Astrocyte (in vitro differentiated cells and primary cell): ENCODE measurements at regions not wholly inside any gene's neighbourhood (a gene's known extent, or its start where the extent isn't known, plus 50 kb on each side); places are given as distances from the start of the nearest gene placed in this dataset.

ENCODE experiments used
- DNase-seq: peaks from one replicate; pipeline ENCODE4 v3.0.0-alpha.2; 2010; ENCODE audit warnings: low read depth
- FAIRE-seq: peaks from 2 replicates; lab custom pipeline; 2011; peaks lifted over from hg19 to GRCh38; lab: Jason Lieb, UNC
- H2AFZ ChIP-seq: 2 replicates; pipeline ENCODE4 v1.6.0; 2012; ENCODE audit warnings: low read depth, low read length, inconsistent platforms
- H3K27ac ChIP-seq: 2 replicates; pipeline ENCODE4 v1.5.1; 2011; ENCODE audit warnings: low read depth, low read length, inconsistent platforms
- H3K27me3 ChIP-seq: 2 replicates; pipeline ENCODE4 v1.6.0; 2011; ENCODE audit warnings: low read length, inconsistent platforms; ENCODE audit not compliant: insufficient read depth
- H3K36me3 ChIP-seq: 2 replicates; pipeline ENCODE4 v1.5.1; 2011; ENCODE audit warnings: low read length, inconsistent platforms; ENCODE audit not compliant: insufficient read depth
- H3K4me1 ChIP-seq: 2 replicates; pipeline ENCODE4 v1.5.1; 2011; ENCODE audit warnings: low read length, inconsistent platforms; ENCODE audit not compliant: insufficient read depth
- H3K4me2 ChIP-seq: 2 replicates; pipeline ENCODE4 v1.6.0; 2012; ENCODE audit warnings: low read length, inconsistent platforms
- H3K4me3 ChIP-seq: 2 replicates; pipeline ENCODE4 v1.5.1; 2011; ENCODE audit warnings: low read depth, mild to moderate bottlenecking, low read length, inconsistent platforms; ENCODE audit not compliant: insufficient read depth
- H3K79me2 ChIP-seq: 2 replicates; pipeline ENCODE4 v1.6.0; 2012; ENCODE audit warnings: mild to moderate bottlenecking, low read length, inconsistent platforms; ENCODE audit not compliant: insufficient read depth
- H3K9ac ChIP-seq: 2 replicates; pipeline ENCODE4 v1.6.0; 2012; ENCODE audit warnings: mild to moderate bottlenecking, low read length, inconsistent platforms
- H3K9me3 ChIP-seq: 2 replicates; pipeline ENCODE4 v1.5.1; 2012; ENCODE audit warnings: low read depth, mild to moderate bottlenecking, low read length, inconsistent platforms; ENCODE audit not compliant: insufficient read depth
- H4K20me1 ChIP-seq: 2 replicates; pipeline ENCODE4 v1.6.0; 2012; ENCODE audit warnings: low read length, inconsistent platforms; ENCODE audit not compliant: insufficient read depth
- H3K27ac Mint-ChIP-seq: one replicate; pipeline ENCODE4 v1.8.0; 2021; ENCODE audit warnings: mild to moderate bottlenecking, mixed read lengths; ENCODE audit not compliant: unreplicated experiment
- H3K27me3 Mint-ChIP-seq: one replicate; pipeline ENCODE4 v1.8.0; 2021; ENCODE audit warnings: low read depth, mixed read lengths; ENCODE audit not compliant: unreplicated experiment
- H3K36me3 Mint-ChIP-seq: one replicate; pipeline ENCODE4 v1.8.0; 2021; ENCODE audit warnings: low read depth, mixed read lengths; ENCODE audit not compliant: unreplicated experiment
- H3K4me1 Mint-ChIP-seq: one replicate; pipeline ENCODE4 v1.8.0; 2021; ENCODE audit warnings: low read depth, mixed read lengths; ENCODE audit not compliant: unreplicated experiment
- H3K4me3 Mint-ChIP-seq: one replicate; pipeline ENCODE4 v1.8.0; 2021; ENCODE audit warnings: mild to moderate bottlenecking, moderate library complexity, mixed read lengths; ENCODE audit not compliant: unreplicated experiment
- H3K9me3 Mint-ChIP-seq: one replicate; pipeline ENCODE4 v1.8.0; 2021; ENCODE audit warnings: mild to moderate bottlenecking, mixed read lengths; ENCODE audit not compliant: unreplicated experiment
- CTCF ChIP-seq: IDR thresholded peaks from 2 replicates; pipeline ENCODE4 v1.5.1; 2011; ENCODE audit warnings: low read depth, mild to moderate bottlenecking, inconsistent platforms, low read length, moderate library complexity; ENCODE audit not compliant: insufficient read depth
- EZH2 ChIP-seq: IDR thresholded peaks from 2 replicates; pipeline ENCODE4 v1.6.1; 2012; ENCODE audit warnings: mild to moderate bottlenecking, low read length, inconsistent platforms; ENCODE audit not compliant: insufficient read depth

- DNase-seq, result no peak
- Histone ChIP-seq H3K9me3 (no peaks in the 10 kb centered on the region), H3K9ac (no peak overlapping the region), H3K36me3 (no peaks in the 10 kb centered on the region), H3K79me2 (no peaks in the 10 kb centered on the region), H3K27ac (no peak overlapping the region), H3K4me2 (no peak overlapping the region), H4K20me1 (no peaks in the 10 kb centered on the region), H3K4me1 (no peaks in the 10 kb centered on the region), H2AFZ (no peak overlapping the region), H3K27me3 (no peaks in the 10 kb centered on the region), H3K4me3 (no peak overlapping the region)
- no peak overlapping the region for H3K4me3 Mint-ChIP-seq
- TF ChIP-seq EZH2, result no peak
- TF ChIP-seq CTCF, result no peak
- H3K4me1 Mint-ChIP-seq, result no peaks in the 10 kb centered on the region
- H3K27me3 Mint-ChIP-seq, result no peaks in the 10 kb centered on the region
- no peak for FAIRE-seq
- H3K36me3 Mint-ChIP-seq, result no peaks in the 10 kb centered on the region
- no peak overlapping the region for H3K27ac Mint-ChIP-seq
- no peaks in the 10 kb centered on the region for H3K9me3 Mint-ChIP-seq
Observed at GRCh38 chr2:75338461-75338860, 139.1 kb upstream of the TACR1 start.

- H3K9ac ChIP-seq, result no peak overlapping the region
- H4K20me1 ChIP-seq, result no peaks in the 10 kb centered on the region
- Mint-ChIP-seq H3K4me3 (no peak overlapping the region), H3K36me3 (no peaks in the 10 kb centered on the region), H3K9me3 (no peaks in the 10 kb centered on the region), H3K27me3 (no peaks in the 10 kb centered on the region), H3K4me1 (no peaks in the 10 kb centered on the region), H3K27ac (no peak overlapping the region)
- no peak overlapping the region for H2AFZ ChIP-seq
- no peak overlapping the region for H3K4me3 ChIP-seq
- H3K36me3 ChIP-seq, result no peaks in the 10 kb centered on the region
- H3K27ac ChIP-seq, result no peak overlapping the region
- FAIRE-seq (no peak), DNase-seq (no peak)
- no peak for TF ChIP-seq CTCF
- no peak for TF ChIP-seq EZH2
- H3K4me1 ChIP-seq, result no peaks in the 10 kb centered on the region
- H3K9me3 ChIP-seq, result no peaks in the 10 kb centered on the region
- H3K27me3 ChIP-seq, result no peaks in the 10 kb centered on the region
- no peaks in the 10 kb centered on the region for H3K79me2 ChIP-seq
- no peak overlapping the region for H3K4me2 ChIP-seq
Observed at GRCh38 chr2:75337619-75338018, 138.3 kb upstream of the TACR1 start.

GRCh38 chr2:75337016-75337415 lies 137.7 kb upstream of the TACR1 start:
- Histone ChIP-seq H3K9ac (no peak overlapping the region), H3K9me3 (no peaks in the 10 kb centered on the region)

More at GRCh38 chr2:75337016-75337415, 137.7 kb upstream of the TACR1 start:
- Histone ChIP-seq H4K20me1 (no peaks in the 10 kb centered on the region), H2AFZ (no peak overlapping the region), H3K27ac (no peak overlapping the region), H3K79me2 (no peaks in the 10 kb centered on the region), H3K4me2 (no peak overlapping the region), H3K4me1 (no peaks in the 10 kb centered on the region), H3K4me3 (no peak overlapping the region), H3K36me3 (no peaks in the 10 kb centered on the region), H3K27me3 (no peaks in the 10 kb centered on the region)
- Mint-ChIP-seq H3K27ac (no peak overlapping the region), H3K27me3 (no peaks in the 10 kb centered on the region), H3K4me1 (no peaks in the 10 kb centered on the region), H3K36me3 (no peaks in the 10 kb centered on the region), H3K4me3 (no peak overlapping the region), H3K9me3 (no peaks in the 10 kb centered on the region)
- FAIRE-seq (no peak), DNase-seq (no peak)
- TF ChIP-seq EZH2, result no peak
- no peak for TF ChIP-seq CTCF
